ENCODE measurements at regions not wholly inside any gene's neighbourhood (a gene's known extent, or its start where the extent isn't known, plus 50 kb on each side); places are given as distances from the start of the nearest gene placed in this dataset.
"Not testable (repeated sequence)": the region's sequence is repeated elsewhere in the genome, so short reads cannot be mapped to it uniquely, and the experiment has no call there.

- no peak for DNase-seq
Measured at GRCh38 chr2:224174521-224174920, 135.4 kb upstream of the SERPINE2 start.

- no peak for DNase-seq
Measured at GRCh38 chr2:224173933-224174332, 134.8 kb upstream of the SERPINE2 start.

GRCh38 chr2:224173210-224173609, 134.1 kb upstream of the SERPINE2 start:
- DNase-seq, result no peak

- no peak for DNase-seq
Measured at GRCh38 chr2:224171226-224171625, 132.1 kb upstream of the SERPINE2 start.

- DNase-seq, result no peak
Measured at GRCh38 chr2:224169847-224170246, 130.8 kb upstream of the SERPINE2 start.

- DNase-seq, result not testable (repeated sequence)
Measured at GRCh38 chr2:224167781-224168180, 128.7 kb upstream of the SERPINE2 start.

- DNase-seq, result no peak
Measured at GRCh38 chr2:224166654-224167053, 127.6 kb upstream of the SERPINE2 start.

GRCh38 chr2:224165901-224166319, 126.8 kb upstream of the SERPINE2 start:
- no peak for DNase-seq

- DNase-seq, result no peak
Measured at GRCh38 chr2:224163566-224164307, 124.7 kb upstream of the SERPINE2 start.

- no peak for DNase-seq
Measured at GRCh38 chr2:224162122-224162521, 123.0 kb upstream of the SERPINE2 start.

GRCh38 chr2:224161712-224162111, 122.6 kb upstream of the SERPINE2 start:
- no peak for DNase-seq

- DNase-seq, result no peak
Measured at GRCh38 chr2:224160917-224161316, 121.8 kb upstream of the SERPINE2 start.

GRCh38 chr2:224159345-224159928, 120.4 kb upstream of the SERPINE2 start:
- no peak for DNase-seq

GRCh38 chr2:224158831-224159230, 119.7 kb upstream of the SERPINE2 start:
- no peak for DNase-seq

GRCh38 chr2:224158061-224158460, 119.0 kb upstream of the SERPINE2 start:
- DNase-seq, result no peak

GRCh38 chr2:224157655-224158054, 118.6 kb upstream of the SERPINE2 start:
- no peak for DNase-seq

GRCh38 chr2:224156436-224156835, 117.3 kb upstream of the SERPINE2 start:
- DNase-seq, result no peak

- no peak for DNase-seq
Measured at GRCh38 chr2:224155896-224156295, 116.8 kb upstream of the SERPINE2 start.

- DNase-seq, result no peak
Measured at GRCh38 chr2:224155371-224155770, 116.3 kb upstream of the SERPINE2 start.

- DNase-seq, result no peak
Measured at GRCh38 chr2:224151680-224152310, 112.7 kb upstream of the SERPINE2 start.

GRCh38 chr2:224151161-224151560, 112.1 kb upstream of the SERPINE2 start:
- DNase-seq, result no peak

GRCh38 chr2:224148058-224148457, 109.0 kb upstream of the SERPINE2 start:
- DNase-seq, result not testable (repeated sequence)

GRCh38 chr2:224147174-224147573, 108.1 kb upstream of the SERPINE2 start:
- no peak for DNase-seq

Data from CD4-positive, alpha-beta T cell treated with Interleukin-17A for 4 hours (primary cell).